ENCODE measurements at regions not wholly inside any gene's neighbourhood (a gene's known extent, or its start where the extent isn't known, plus 50 kb on each side); places are given as distances from the start of the nearest gene placed in this dataset.
"Not testable (repeated sequence)": the region's sequence is repeated elsewhere in the genome, so short reads cannot be mapped to it uniquely, and the experiment has no call there.

DNA sequence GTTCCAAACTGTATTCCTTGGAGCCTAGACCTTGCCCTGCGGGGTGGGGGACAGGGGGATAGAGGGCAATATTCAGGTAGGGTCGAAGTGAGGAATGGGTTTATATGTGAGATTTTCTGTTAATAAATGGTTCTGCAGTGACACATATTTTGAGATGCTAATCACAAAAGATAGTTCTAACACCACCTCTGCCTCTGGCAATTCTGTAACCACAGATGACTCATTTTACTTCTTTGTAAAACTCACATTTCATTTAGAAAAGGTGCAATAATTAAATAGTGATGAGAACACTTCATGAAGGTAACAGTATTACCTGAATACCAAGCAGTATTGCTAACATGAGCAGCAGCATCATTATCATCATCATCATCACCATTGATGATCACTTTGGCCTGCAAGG, 306.6 kb downstream of the SUCLG1 start:
- Mint-ChIP-seq H3K9me3 (no peaks in the 10 kb centered on the region), H3K4me1 (peaks cover 0 to 1% (median 0%) of the 10 kb centered on the region in 4 donors), H3K27ac (no peak overlapping the region), H3K27me3 (peaks cover 0 to 3% of the 10 kb centered on the region in 2 donors), H3K4me3 (no peak overlapping the region), H3K36me3 (no peaks in the 10 kb centered on the region)
- Histone ChIP-seq H3K27me3 (ENCODE audit: insufficient read depth, low read length) (no peaks in the 10 kb centered on the region), H3K27ac (ENCODE audit: low read depth, low read length) (no peak overlapping the region), H3K9me3 (ENCODE audit: control insufficient read depth in 1 of 2, low read length in 2 of 2) (no peaks in the 10 kb centered on the region), H3K36me3 (ENCODE audit: insufficient read depth, low read length) (no peaks in the 10 kb centered on the region), H3K4me1 (ENCODE audit: insufficient read depth, low read length) (no peaks in the 10 kb centered on the region), H3K4me3 (ENCODE audit: low read length in 2 of 2) (no peak overlapping the region)
- ChIA-PET POLR2A (ENCODE audit: partially characterized antibody) (no interaction called here), CTCF (ENCODE audit: partially characterized antibody) (no interaction called here)
- intact Hi-C loops (cut with micrococcal nuclease): no loop called here
- no peak for DNase-seq

DNA sequence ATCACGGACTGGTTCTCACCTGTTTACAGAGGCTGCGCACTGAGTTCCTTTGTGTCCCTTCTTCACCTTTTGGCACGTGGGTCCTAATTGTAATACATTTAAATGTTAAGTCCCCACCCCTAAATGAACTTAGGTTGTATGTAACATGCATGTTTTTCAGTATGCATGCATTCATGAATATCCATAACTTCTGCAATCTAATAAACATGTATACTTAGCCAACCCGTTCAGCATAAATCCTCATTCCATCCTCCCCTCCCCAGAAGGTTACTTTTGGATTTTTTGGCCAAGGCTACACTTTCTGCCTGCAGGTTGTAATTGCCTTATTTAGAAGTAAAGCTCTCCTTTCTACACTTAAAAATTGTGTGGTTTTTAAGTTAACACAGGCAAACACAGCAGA, 314.7 kb downstream of the SUCLG1 start:
- Mint-ChIP-seq H3K4me1 (no peaks in the 10 kb centered on the region), H3K27ac (no peak overlapping the region), H3K4me3 (no peak overlapping the region), H3K9me3 (peaks cover 0 to 1% (median 0%) of the 10 kb centered on the region in 8 donors), H3K27me3 (peaks cover 5% of the 10 kb centered on the region in 2 donors), H3K36me3 (no peaks in the 10 kb centered on the region)
- no peaks in the 10 kb centered on the region for H3K4me1 ChIP-seq (ENCODE audit: insufficient read depth, low read length)
- H3K4me3 ChIP-seq (ENCODE audit: low read length in 2 of 2): no peak overlapping the region
- DNase-seq: no peak
- H3K9me3 ChIP-seq (ENCODE audit: control insufficient read depth in 1 of 2, low read length in 2 of 2): no peaks in the 10 kb centered on the region
- H3K27ac ChIP-seq (ENCODE audit: low read depth, low read length): no peak overlapping the region
- intact Hi-C loops (cut with micrococcal nuclease): no loop called here
- ChIA-PET POLR2A (ENCODE audit: partially characterized antibody) (no interaction called here), CTCF (ENCODE audit: partially characterized antibody) (no interaction called here)
- H3K36me3 ChIP-seq (ENCODE audit: insufficient read depth, low read length): no peaks in the 10 kb centered on the region
- no peaks in the 10 kb centered on the region for H3K27me3 ChIP-seq (ENCODE audit: insufficient read depth, low read length)

DNA sequence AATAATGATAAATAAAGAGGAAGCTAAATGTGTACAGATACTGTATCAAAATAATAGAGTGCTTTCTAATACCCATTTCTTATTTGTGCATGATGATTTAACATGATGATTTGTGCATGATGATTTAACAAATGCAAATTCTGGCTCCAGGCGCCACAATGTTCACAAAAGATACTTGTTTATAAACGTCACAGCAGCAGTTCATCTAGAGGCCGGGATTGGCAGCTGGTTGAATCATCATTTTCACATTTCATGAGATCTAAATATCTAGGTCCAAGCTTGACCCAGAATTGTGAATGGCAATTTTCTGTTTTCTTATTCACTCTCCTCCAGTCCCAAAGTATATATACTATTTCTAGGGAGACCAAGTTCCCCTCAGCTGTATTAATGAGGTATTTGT, 322.0 kb downstream of the SUCLG1 start:
- Histone ChIP-seq H3K9me3 (ENCODE audit: control insufficient read depth in 1 of 2, low read length in 2 of 2) (no peaks in the 10 kb centered on the region), H3K4me1 (ENCODE audit: insufficient read depth, low read length) (no peaks in the 10 kb centered on the region), H3K27me3 (ENCODE audit: insufficient read depth, low read length) (no peaks in the 10 kb centered on the region), H3K27ac (ENCODE audit: low read depth, low read length) (no peak overlapping the region), H3K4me3 (ENCODE audit: low read length in 2 of 2) (no peak overlapping the region), H3K36me3 (ENCODE audit: insufficient read depth, low read length) (no peaks in the 10 kb centered on the region)
- no peaks in the 10 kb centered on the region for H3K36me3 Mint-ChIP-seq
- ChIA-PET CTCF (ENCODE audit: partially characterized antibody) (no interaction called here), POLR2A (ENCODE audit: partially characterized antibody) (no interaction called here)
- H3K27ac Mint-ChIP-seq: no peak overlapping the region
- no peak for DNase-seq
- H3K4me3 Mint-ChIP-seq: no peak overlapping the region
- no peaks in the 10 kb centered on the region for H3K9me3 Mint-ChIP-seq
- H3K4me1 Mint-ChIP-seq: no peaks in the 10 kb centered on the region
- peaks cover 2 to 3% of the 10 kb centered on the region in 2 donors for H3K27me3 Mint-ChIP-seq
- intact Hi-C loops (cut with micrococcal nuclease): no loop called here

DNA sequence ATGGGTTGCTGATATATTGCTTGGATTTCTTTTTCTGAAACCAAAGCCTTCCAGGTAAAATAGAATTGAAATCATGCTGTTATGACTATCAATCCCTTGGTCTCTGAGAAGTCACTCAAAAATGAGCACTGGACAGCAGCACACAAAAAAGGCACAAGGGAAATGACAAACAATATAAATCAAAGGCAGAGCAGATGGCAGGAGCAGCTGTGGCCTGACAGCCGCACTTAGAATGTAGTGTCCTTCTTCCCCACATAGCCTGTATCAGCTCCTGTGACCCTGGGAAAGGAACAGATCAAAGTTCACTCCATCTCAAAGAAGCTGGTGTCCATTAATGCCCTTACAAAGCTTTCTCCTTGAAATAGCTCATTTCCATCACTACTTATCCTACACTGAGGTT, 326.7 kb downstream of the SUCLG1 start:
- CTCF ChIA-PET (ENCODE audit: partially characterized antibody): no interaction called here
- Mint-ChIP-seq H3K27ac (no peak overlapping the region), H3K9me3 (no peaks in the 10 kb centered on the region), H3K4me1 (peaks cover 0 to 2% (median 0%) of the 10 kb centered on the region in 4 donors), H3K36me3 (no peaks in the 10 kb centered on the region), H3K27me3 (peaks cover 0 to 4% of the 10 kb centered on the region in 2 donors), H3K4me3 (no peak overlapping the region)
- H3K4me3 ChIP-seq (ENCODE audit: low read length in 2 of 2): no peak overlapping the region
- POLR2A ChIA-PET (ENCODE audit: partially characterized antibody): no interaction called here
- H3K27me3 ChIP-seq (ENCODE audit: insufficient read depth, low read length): no peaks in the 10 kb centered on the region
- DNase-seq: no peak
- no peak overlapping the region for H3K27ac ChIP-seq (ENCODE audit: low read depth, low read length)
- intact Hi-C loops (cut with micrococcal nuclease): no loop called here
- no peaks in the 10 kb centered on the region for H3K4me1 ChIP-seq (ENCODE audit: insufficient read depth, low read length)
- H3K9me3 ChIP-seq (ENCODE audit: control insufficient read depth in 1 of 2, low read length in 2 of 2): no peaks in the 10 kb centered on the region
- no peaks in the 10 kb centered on the region for H3K36me3 ChIP-seq (ENCODE audit: insufficient read depth, low read length)

DNA sequence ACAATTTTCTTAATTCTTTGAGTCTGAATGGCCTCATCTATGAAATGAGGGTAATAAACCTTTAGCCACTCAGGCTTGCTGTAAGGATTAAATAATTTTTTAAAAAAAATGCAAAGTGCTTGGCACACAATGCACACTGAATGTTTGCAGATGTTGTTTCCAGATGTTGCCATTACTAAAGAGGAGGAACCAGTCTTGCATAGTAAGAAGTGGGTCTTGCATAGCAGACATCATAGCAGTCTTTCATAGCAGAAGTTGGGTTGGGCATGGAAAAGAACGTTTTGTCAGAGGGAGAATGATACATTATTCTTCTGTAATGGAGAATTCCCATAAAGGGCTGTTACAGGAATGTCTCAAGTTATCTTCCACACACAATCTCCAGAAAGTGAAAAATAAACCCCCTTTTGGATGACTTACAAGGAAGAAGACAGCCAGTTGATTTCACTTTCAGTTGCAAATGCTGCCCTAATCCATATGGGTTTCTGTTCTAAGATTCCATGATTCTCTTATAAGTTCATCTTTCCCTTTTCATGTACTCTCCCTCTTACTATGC, 327.7 kb downstream of the SUCLG1 start:
- intact Hi-C loops (cut with micrococcal nuclease): no loop called here
- no peaks in the 10 kb centered on the region for H3K36me3 Mint-ChIP-seq
- ChIA-PET POLR2A (ENCODE audit: partially characterized antibody) (no interaction called here), CTCF (ENCODE audit: partially characterized antibody) (no interaction called here)
- peaks cover 0 to 4% of the 10 kb centered on the region in 2 donors for H3K27me3 Mint-ChIP-seq
- no peak for DNase-seq
- Histone ChIP-seq H3K4me3 (ENCODE audit: low read length in 2 of 2) (no peak overlapping the region), H3K4me1 (ENCODE audit: insufficient read depth, low read length) (no peaks in the 10 kb centered on the region), H3K27me3 (ENCODE audit: insufficient read depth, low read length) (no peaks in the 10 kb centered on the region), H3K9me3 (ENCODE audit: control insufficient read depth in 1 of 2, low read length in 2 of 2) (no peaks in the 10 kb centered on the region), H3K36me3 (ENCODE audit: insufficient read depth, low read length) (no peaks in the 10 kb centered on the region), H3K27ac (ENCODE audit: low read depth, low read length) (no peak overlapping the region)
- H3K9me3 Mint-ChIP-seq: no peaks in the 10 kb centered on the region
- H3K4me1 Mint-ChIP-seq: peaks cover 0 to 2% (median 0%) of the 10 kb centered on the region in 4 donors
- no peak overlapping the region for H3K4me3 Mint-ChIP-seq
- no peak overlapping the region for H3K27ac Mint-ChIP-seq

DNA sequence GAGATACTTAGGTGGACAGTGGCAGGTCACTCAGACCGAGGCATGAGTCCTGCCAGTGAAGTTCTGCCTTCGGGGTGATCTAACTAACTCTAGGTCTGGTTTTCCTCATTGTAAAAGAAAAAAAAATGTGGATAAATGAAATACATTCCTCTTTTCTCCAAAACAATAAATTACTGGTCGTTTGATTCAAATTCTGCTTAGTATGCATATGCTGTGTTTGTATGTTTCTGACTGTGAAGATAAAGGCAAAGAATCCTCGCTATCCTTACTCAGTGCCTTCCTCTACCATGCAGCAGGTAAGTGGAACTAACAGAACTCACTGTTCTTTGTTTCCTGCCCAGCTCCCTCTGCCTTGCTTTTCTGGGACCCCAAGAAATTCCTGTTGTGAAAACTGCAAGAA, 330.1 kb downstream of the SUCLG1 start:
- H3K27ac ChIP-seq (ENCODE audit: low read depth, low read length): no peak overlapping the region
- ChIA-PET POLR2A (ENCODE audit: partially characterized antibody) (no interaction called here), CTCF (ENCODE audit: partially characterized antibody) (no interaction called here)
- peaks cover 0 to 2% (median 0%) of the 10 kb centered on the region in 4 donors for H3K4me1 Mint-ChIP-seq
- no peaks in the 10 kb centered on the region for H3K4me1 ChIP-seq (ENCODE audit: insufficient read depth, low read length)
- intact Hi-C loops (cut with micrococcal nuclease): no loop called here
- no peak overlapping the region for H3K27ac Mint-ChIP-seq
- no peaks in the 10 kb centered on the region for H3K9me3 ChIP-seq (ENCODE audit: control insufficient read depth in 1 of 2, low read length in 2 of 2)
- H3K4me3 ChIP-seq (ENCODE audit: low read length in 2 of 2): no peak overlapping the region
- no peak overlapping the region for H3K4me3 Mint-ChIP-seq
- H3K27me3 ChIP-seq (ENCODE audit: insufficient read depth, low read length): no peaks in the 10 kb centered on the region
- H3K36me3 ChIP-seq (ENCODE audit: insufficient read depth, low read length): no peaks in the 10 kb centered on the region
- no peaks in the 10 kb centered on the region for H3K9me3 Mint-ChIP-seq
- DNase-seq: no peak
- H3K36me3 Mint-ChIP-seq: no peaks in the 10 kb centered on the region
- peaks cover 3 to 4% of the 10 kb centered on the region in 2 donors for H3K27me3 Mint-ChIP-seq

DNA sequence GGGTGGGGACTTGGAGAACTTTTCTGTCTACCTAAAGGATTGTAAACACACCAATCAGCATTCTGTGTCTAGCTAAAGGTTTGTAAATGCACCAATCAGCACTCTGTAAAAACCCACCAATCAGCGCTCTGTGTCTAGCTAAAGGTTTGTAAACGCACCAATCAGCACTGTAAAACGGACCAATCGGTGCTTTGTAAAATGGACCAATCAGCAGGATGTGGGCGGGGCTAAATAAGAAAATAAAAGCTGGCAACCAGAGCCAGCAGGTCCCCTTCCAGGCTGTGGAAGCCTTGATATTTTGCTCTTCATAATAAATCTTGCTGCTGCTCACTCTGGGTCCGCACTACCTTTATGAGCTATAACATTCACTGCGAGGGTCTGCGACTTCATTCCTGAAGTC, 331.3 kb downstream of the SUCLG1 start:
- H3K27ac Mint-ChIP-seq; H3K27me3 ChIP-seq (ENCODE audit: insufficient read depth, low read length): not testable (repeated sequence)

DNA sequence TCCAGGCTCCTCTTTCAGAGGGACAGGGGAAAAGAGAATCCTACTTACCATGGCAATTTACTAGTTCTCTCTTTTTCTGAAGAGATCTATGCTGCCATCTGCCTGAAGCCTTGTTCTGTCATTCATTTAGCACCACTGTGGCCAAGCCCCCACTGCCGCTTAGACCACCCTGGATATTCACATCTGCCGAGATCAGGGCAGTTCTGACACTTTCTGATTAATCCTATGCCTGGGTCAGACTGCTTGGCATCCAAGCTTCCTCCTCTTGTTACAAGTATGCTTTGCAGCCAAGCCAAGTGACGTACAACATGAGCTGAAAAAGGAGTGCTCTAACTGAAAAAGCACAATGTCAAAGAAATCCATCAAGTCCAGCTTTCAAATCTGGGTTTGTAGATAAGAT, 332.6 kb downstream of the SUCLG1 start:
- no peak for DNase-seq
- ChIA-PET POLR2A (ENCODE audit: partially characterized antibody) (no interaction called here), CTCF (ENCODE audit: partially characterized antibody) (no interaction called here)
- peaks cover 0 to 2% (median 0%) of the 10 kb centered on the region in 8 donors for H3K9me3 Mint-ChIP-seq
- H3K36me3 Mint-ChIP-seq: no peaks in the 10 kb centered on the region
- H3K4me3 Mint-ChIP-seq: no peak overlapping the region
- Histone ChIP-seq H3K4me1 (ENCODE audit: insufficient read depth, low read length) (no peaks in the 10 kb centered on the region), H3K4me3 (ENCODE audit: low read length in 2 of 2) (no peak overlapping the region), H3K27ac (ENCODE audit: low read depth, low read length) (no peak overlapping the region), H3K36me3 (ENCODE audit: insufficient read depth, low read length) (no peaks in the 10 kb centered on the region), H3K9me3 (ENCODE audit: control insufficient read depth in 1 of 2, low read length in 2 of 2) (no peaks in the 10 kb centered on the region), H3K27me3 (ENCODE audit: insufficient read depth, low read length) (no peaks in the 10 kb centered on the region)
- H3K4me1 Mint-ChIP-seq: no peaks in the 10 kb centered on the region
- no peak overlapping the region for H3K27ac Mint-ChIP-seq
- intact Hi-C loops (cut with micrococcal nuclease): no loop called here
- H3K27me3 Mint-ChIP-seq: peaks cover 4 to 6% of the 10 kb centered on the region in 2 donors

More for the DNA sequence above, 331.3 kb downstream of the SUCLG1 start:
- H3K4me3 ChIP-seq (ENCODE audit: low read length in 2 of 2); H3K27ac ChIP-seq (ENCODE audit: low read depth, low read length); H3K27me3 Mint-ChIP-seq; H3K4me3 Mint-ChIP-seq; intact Hi-C loops (cut with micrococcal nuclease); CTCF ChIA-PET (ENCODE audit: partially characterized antibody); POLR2A ChIA-PET (ENCODE audit: partially characterized antibody); H3K9me3 ChIP-seq (ENCODE audit: control insufficient read depth in 1 of 2, low read length in 2 of 2); H3K4me1 ChIP-seq (ENCODE audit: insufficient read depth, low read length); DNase-seq; H3K36me3 ChIP-seq (ENCODE audit: insufficient read depth, low read length); H3K4me1 Mint-ChIP-seq; H3K9me3 Mint-ChIP-seq; H3K36me3 Mint-ChIP-seq: not testable (repeated sequence)

Data from CD4-positive, alpha-beta memory T cell (primary cell).